GM23248 (cell line): ENCODE measurements at regions not wholly inside any gene's neighbourhood (a gene's known extent, or its start where the extent isn't known, plus 50 kb on each side); places are given as distances from the start of the nearest gene placed in this dataset.

ENCODE experiments used
- DNase-seq: peaks from one replicate; pipeline ENCODE4 v3.0.0-alpha.2; 2015
- H2AFZ ChIP-seq: fragments of 200-600 bp; sonication (generic); 2 replicates; pipeline ENCODE4 v1.6.1; 2016; ENCODE audit warnings: antibody characterized with exemption
- H3F3A ChIP-seq: fragments of 200-600 bp; sonication (generic); 2 replicates; pipeline ENCODE4 v1.6.1; 2016; ENCODE audit warnings: mild to moderate bottlenecking, antibody characterized with exemption, mixed run types; ENCODE audit not compliant: insufficient read depth
- H3K27ac ChIP-seq: fragments of 200-600 bp; sonication (generic); 2 replicates; pipeline ENCODE4 v1.5.1; 2016; ENCODE audit warnings: mild to moderate bottlenecking
- H3K27me3 ChIP-seq: fragments of 200-600 bp; sonication (generic); replicated peaks from 2 replicates; pipeline ENCODE4 v1.6.1; 2016; ENCODE audit warnings: mild to moderate bottlenecking; ENCODE audit not compliant: insufficient read depth
- H3K36me3 ChIP-seq: fragments of 200-600 bp; sonication (generic); 2 replicates; pipeline ENCODE4 v1.6.1; 2016; ENCODE audit warnings: low read depth, mild to moderate bottlenecking
- H3K4me1 ChIP-seq: fragments of 200-600 bp; sonication (generic); 2 replicates; pipeline ENCODE4 v1.6.1; 2016; ENCODE audit warnings: mild to moderate bottlenecking; ENCODE audit not compliant: insufficient read depth
- H3K4me2 ChIP-seq: fragments of 200-600 bp; sonication (generic); one replicate; pipeline ENCODE4 v1.6.1; 2016; ENCODE audit warnings: mild to moderate bottlenecking; ENCODE audit not compliant: unreplicated experiment
- H3K4me3 ChIP-seq: fragments of 200-600 bp; sonication (generic); 2 replicates; pipeline ENCODE4 v1.5.1; 2016; ENCODE audit warnings: mild to moderate bottlenecking
- H3K79me2 ChIP-seq: fragments of 200-600 bp; sonication (generic); 2 replicates; pipeline ENCODE4 v1.6.1; 2016; ENCODE audit warnings: mild to moderate bottlenecking; ENCODE audit not compliant: insufficient read depth
- H3K9ac ChIP-seq: fragments of 200-600 bp; sonication (generic); 2 replicates; pipeline ENCODE4 v1.6.1; 2016; ENCODE audit warnings: mild to moderate bottlenecking
- H3K9me2 ChIP-seq: fragments of 200-600 bp; sonication (generic); 2 replicates; pipeline ENCODE4 v1.6.1; 2016; ENCODE audit warnings: mixed run types, mild to moderate bottlenecking, moderate library complexity; ENCODE audit not compliant: insufficient read depth
- H3K9me3 ChIP-seq: fragments of 200-600 bp; sonication (generic); one replicate; pipeline ENCODE4 v1.6.1; 2017; ENCODE audit warnings: low read depth
- H4K20me1 ChIP-seq: fragments of 200-600 bp; sonication (generic); 2 replicates; pipeline ENCODE4 v1.6.0; 2016; ENCODE audit not compliant: insufficient read depth
- EZH2 ChIP-seq: fragments of 200-600 bp; sonication (generic); IDR thresholded peaks from 2 replicates; pipeline ENCODE4 v1.6.1; 2018; ENCODE audit warnings: antibody characterized with exemption, mild to moderate bottlenecking; ENCODE audit not compliant: insufficient read depth, poor library complexity, severe bottlenecking
- EZH2phosphoT487 ChIP-seq: fragments of 200-600 bp; sonication (generic); IDR thresholded peaks from 2 replicates; pipeline ENCODE4 v1.6.1; 2018; ENCODE audit warnings: antibody characterized with exemption, moderate library complexity, mild to moderate bottlenecking, low read depth; ENCODE audit not compliant: insufficient read depth
- WGBS, 2 experiments: methylation state at CpG; one replicate each; pipeline ENCODE4 v1.1.6; 2015 to 2017; ENCODE audit warnings: low lambda C conversion rate in 2 of 2, low coverage in 1 of 2; ENCODE audit errors: missing lambda C conversion rate in 2 of 2; 5-methylcytosine and 5-hydroxymethylcytosine counted together
- in situ Hi-C: fragments of 300-500 bp; cut with MboI; formaldehyde crosslinking; loops from 2 replicates; pipeline ENCODE4 v1.15.0; 2020

- no peak for TF ChIP-seq EZH2phosphoT487
- no peak for TF ChIP-seq EZH2
- Histone ChIP-seq H4K20me1 (no peaks in the 10 kb centered on the region), H2AFZ (no peak overlapping the region), H3K4me2 (no peak overlapping the region), H3K79me2 (no peaks in the 10 kb centered on the region), H3K4me1 (no peaks in the 10 kb centered on the region), H3K27ac (no peak overlapping the region), H3K9ac (no peak overlapping the region), H3K9me2 (no peaks in the 10 kb centered on the region), H3K36me3 (no peaks in the 10 kb centered on the region), H3K4me3 (no peak overlapping the region), H3K27me3 (no peaks in the 10 kb centered on the region), H3F3A (no peaks in the 10 kb centered on the region), H3K9me3 (peaks cover 4% of the 10 kb centered on the region)
- no peak for DNase-seq
- in situ Hi-C loops, result no loop called here
- 15 to 29% methylated on average over 7 of the region's 7 CpGs for WGBS, 2 experiments
These were observed 1195.3 kb upstream of the PHF14 start for GRCh38 chr7:9778367-9778766.

- Histone ChIP-seq H2AFZ (no peak overlapping the region), H3K4me2 (no peak overlapping the region), H3K4me1 (no peaks in the 10 kb centered on the region), H4K20me1 (no peaks in the 10 kb centered on the region), H3F3A (no peaks in the 10 kb centered on the region), H3K4me3 (no peak overlapping the region), H3K9me2 (no peaks in the 10 kb centered on the region), H3K9me3 (no peaks in the 10 kb centered on the region), H3K79me2 (no peaks in the 10 kb centered on the region), H3K27ac (no peak overlapping the region), H3K27me3 (no peaks in the 10 kb centered on the region), H3K36me3 (no peaks in the 10 kb centered on the region), H3K9ac (no peak overlapping the region)
- 10% methylated on average over 2 of the region's 2 CpGs for WGBS, 2 experiments
- no peak for DNase-seq
- no peak for TF ChIP-seq EZH2phosphoT487
- TF ChIP-seq EZH2, result no peak
- in situ Hi-C loops, result no loop called here
These were observed 1192.0 kb upstream of the PHF14 start for GRCh38 chr7:9781710-9782109.

GRCh38 chr7:9782275-9782674 lies 1191.4 kb upstream of the PHF14 start:
- Histone ChIP-seq H3K4me2 (no peak overlapping the region), H3F3A (no peaks in the 10 kb centered on the region), H3K9ac (no peak overlapping the region), H3K79me2 (no peaks in the 10 kb centered on the region), H3K4me3 (no peak overlapping the region), H2AFZ (no peak overlapping the region), H3K27me3 (no peaks in the 10 kb centered on the region), H4K20me1 (no peaks in the 10 kb centered on the region), H3K36me3 (no peaks in the 10 kb centered on the region), H3K27ac (no peak overlapping the region), H3K9me3 (no peaks in the 10 kb centered on the region), H3K9me2 (no peaks in the 10 kb centered on the region), H3K4me1 (no peaks in the 10 kb centered on the region)
- no peak for DNase-seq
- no peak for TF ChIP-seq EZH2phosphoT487
- no peak for TF ChIP-seq EZH2
- in situ Hi-C loops, result no loop called here
- WGBS, 2 experiments, result 5 to 6% methylated on average over 2 of the region's 2 CpGs

- no peaks in the 10 kb centered on the region for H3K9me3 ChIP-seq
- H3K9me2 ChIP-seq, result no peaks in the 10 kb centered on the region
- no peaks in the 10 kb centered on the region for H3K79me2 ChIP-seq
- no peaks in the 10 kb centered on the region for H4K20me1 ChIP-seq
- no peaks in the 10 kb centered on the region for H3F3A ChIP-seq
- no peak overlapping the region for H2AFZ ChIP-seq
- in situ Hi-C loops, result no loop called here
- no peaks in the 10 kb centered on the region for H3K27me3 ChIP-seq
- no peaks in the 10 kb centered on the region for H3K36me3 ChIP-seq
- no peak overlapping the region for H3K9ac ChIP-seq
- 0% methylated on average over 1 of the region's 1 CpG for WGBS, 2 experiments
- TF ChIP-seq EZH2 (no peak), EZH2phosphoT487 (no peak)
- no peak overlapping the region for H3K27ac ChIP-seq
- DNase-seq, result no peak
- H3K4me3 ChIP-seq, result no peak overlapping the region
- H3K4me2 ChIP-seq, result no peak overlapping the region
- no peaks in the 10 kb centered on the region for H3K4me1 ChIP-seq
These were observed 1188.5 kb upstream of the PHF14 start for GRCh38 chr7:9785211-9785610.

GRCh38 chr7:9796241-9796640 lies 1177.4 kb upstream of the PHF14 start:
- in situ Hi-C loops, result no loop called here
- Histone ChIP-seq H4K20me1 (no peaks in the 10 kb centered on the region), H3K27me3 (no peaks in the 10 kb centered on the region), H3K4me3 (no peak overlapping the region), H3K36me3 (no peaks in the 10 kb centered on the region), H3F3A (no peaks in the 10 kb centered on the region), H3K4me2 (no peak overlapping the region), H3K9me2 (no peaks in the 10 kb centered on the region), H3K9me3 (peaks cover 4% of the 10 kb centered on the region), H2AFZ (no peak overlapping the region), H3K9ac (no peak overlapping the region), H3K27ac (no peak overlapping the region), H3K4me1 (no peaks in the 10 kb centered on the region), H3K79me2 (no peaks in the 10 kb centered on the region)
- DNase-seq, result no peak
- TF ChIP-seq EZH2, result no peak
- TF ChIP-seq EZH2phosphoT487, result no peak
- WGBS, 2 experiments, result 0 to 9% methylated on average over 1 of the region's 1 CpG
